ENCODE measurements at regions not wholly inside any gene's neighbourhood (a gene's known extent, or its start where the extent isn't known, plus 50 kb on each side); places are given as distances from the start of the nearest gene placed in this dataset.

- TF ChIP-seq ZNF780A (CRISPR knock-in tag; IDR thresholded peaks at IDR 0.05) (no peak), ZNF280D (CRISPR knock-in tag; IDR thresholded peaks at IDR 0.05) (0 out of 2 replicates have a peak, but pooled peaks have one; percentile 48)
- H3K4me3 ChIP-seq (replicated peaks in 1 of 3; ENCODE audit: insufficient read depth in 1 of 3, low read depth in 2 of 3, low read length in 3 of 3) = no peak overlapping the region
- H3K36me3 ChIP-seq (replicated peaks in 1 of 2; ENCODE audit: control insufficient read depth in 1 of 2, insufficient read depth in 2 of 2, low read length in 2 of 2) = no peaks in the 10 kb centered on the region
- H3K79me2 ChIP-seq (ENCODE audit: insufficient read depth, low read length) = no peaks in the 10 kb centered on the region
- no peak for DNase-seq (ENCODE audit: low spot score)
- no peak for FAIRE-seq
- no peak overlapping the region for H2AFZ ChIP-seq (ENCODE audit: low read length)
- ChIA-PET CTCF (ENCODE audit: low intra/inter-chr PET ratio, low total read pairs) (no interaction called here), POLR2A (no interaction called here)
- intact Hi-C loops (cut with micrococcal nuclease; ENCODE audit: unreplicated experiment) = no loop called here
- H3K4me2 ChIP-seq (ENCODE audit: low read depth, low read length) = no peak overlapping the region
- ATAC-seq = no peak
- H3K4me1 ChIP-seq (ENCODE audit: insufficient read depth, low read length) = peaks cover 16% of the 10 kb centered on the region
- no peaks in the 10 kb centered on the region for H3K27me3 ChIP-seq (ENCODE audit: control insufficient read depth in 1 of 2, insufficient read depth in 2 of 2, low read length in 2 of 2)
- peaks cover 52% of the 10 kb centered on the region for H3K9me3 ChIP-seq (ENCODE audit: low read length)
- H4K20me1 ChIP-seq (ENCODE audit: insufficient read depth, low read length) = no peaks in the 10 kb centered on the region
- no TSS peak for BruUV-seq (replicated peaks)
- in situ Hi-C loops (cut with HindIII; ENCODE audit: extremely low pct_ligation_motif_present, low pct_unique_long_range_greater_than_20kb) = no loop called here
- H3K9ac ChIP-seq (ENCODE audit: insufficient read depth, low read depth, low read length) = no peak overlapping the region
- no peak overlapping the region for H3K27ac ChIP-seq (ENCODE audit: extremely low read length, insufficient read depth, low read length)
Observed at GRCh38 chr2:215633360-215633759, 197.5 kb upstream of the FN1 start.

DNA sequence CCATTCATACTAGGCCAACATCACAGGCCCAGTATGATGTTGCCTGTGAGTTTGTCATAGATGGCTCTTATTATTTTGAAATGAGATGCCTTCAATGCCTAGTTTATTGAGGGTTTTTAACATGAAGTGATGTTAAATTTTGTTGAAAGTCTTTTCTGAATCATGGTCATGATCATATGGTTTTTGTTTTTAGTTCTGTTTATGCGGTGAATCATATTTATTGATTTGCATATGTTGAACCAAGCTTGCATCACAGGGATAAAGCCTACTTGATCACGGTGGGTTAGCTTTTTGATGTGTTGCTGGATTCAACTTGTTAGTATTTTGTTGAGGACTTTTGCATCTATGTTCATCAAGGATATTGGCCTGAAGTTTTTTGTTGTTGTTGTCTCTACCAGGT lies 195.8 kb upstream of the FN1 start:
- WGBS (ENCODE audit: low lambda C conversion rate) = 88% methylated on average over 2 of the region's 2 CpGs
- CTCF ChIA-PET (ENCODE audit: low intra/inter-chr PET ratio, low total read pairs) = no interaction called here
- no peak for TF ChIP-seq ZNF549 (CRISPR knock-in tag; IDR thresholded peaks at IDR 0.05)
- TF ChIP-seq PAX8 (CRISPR knock-in tag; IDR thresholded peaks at IDR 0.05; ENCODE audit: borderline replicate concordance) = no peak
- TF ChIP-seq ZNF430 (CRISPR knock-in tag; IDR thresholded peaks at IDR 0.05) = no peak
- H3K4me3 ChIP-seq (replicated peaks in 1 of 3; ENCODE audit: insufficient read depth in 1 of 3, low read depth in 2 of 3, low read length in 3 of 3) = no peak overlapping the region
- peaks cover 20% of the 10 kb centered on the region for H3K4me1 ChIP-seq (ENCODE audit: insufficient read depth, low read length)
- FAIRE-seq (no peak), DNase-seq (ENCODE audit: low spot score) (no peak), ATAC-seq (no peak)
- in situ Hi-C loops (cut with HindIII; ENCODE audit: extremely low pct_ligation_motif_present, low pct_unique_long_range_greater_than_20kb) = no loop called here
- POLR2A ChIA-PET = no interaction called here
- intact Hi-C loops (cut with micrococcal nuclease; ENCODE audit: unreplicated experiment) = no loop called here
- no peak overlapping the region for H3K4me2 ChIP-seq (ENCODE audit: low read depth, low read length)
- H3K9me3 ChIP-seq (ENCODE audit: low read length) = peaks cover 37% of the 10 kb centered on the region
- no TSS peak for BruUV-seq (replicated peaks)
- no peaks in the 10 kb centered on the region for H3K27me3 ChIP-seq (ENCODE audit: control insufficient read depth in 1 of 2, insufficient read depth in 2 of 2, low read length in 2 of 2)
- no peaks in the 10 kb centered on the region for H4K20me1 ChIP-seq (ENCODE audit: insufficient read depth, low read length)
- H3K36me3 ChIP-seq (replicated peaks in 1 of 2; ENCODE audit: control insufficient read depth in 1 of 2, insufficient read depth in 2 of 2, low read length in 2 of 2) = no peaks in the 10 kb centered on the region
- H2AFZ ChIP-seq (ENCODE audit: low read length) = no peak overlapping the region
- no peaks in the 10 kb centered on the region for H3K79me2 ChIP-seq (ENCODE audit: insufficient read depth, low read length)
- no peak overlapping the region for H3K27ac ChIP-seq (ENCODE audit: extremely low read length, insufficient read depth, low read length)
- no peak overlapping the region for H3K9ac ChIP-seq (ENCODE audit: insufficient read depth, low read depth, low read length)

Measured in HepG2 (cell line).